ENCODE measurements at regions not wholly inside any gene's neighbourhood (a gene's known extent, or its start where the extent isn't known, plus 50 kb on each side); places are given as distances from the start of the nearest gene placed in this dataset.

DNA sequence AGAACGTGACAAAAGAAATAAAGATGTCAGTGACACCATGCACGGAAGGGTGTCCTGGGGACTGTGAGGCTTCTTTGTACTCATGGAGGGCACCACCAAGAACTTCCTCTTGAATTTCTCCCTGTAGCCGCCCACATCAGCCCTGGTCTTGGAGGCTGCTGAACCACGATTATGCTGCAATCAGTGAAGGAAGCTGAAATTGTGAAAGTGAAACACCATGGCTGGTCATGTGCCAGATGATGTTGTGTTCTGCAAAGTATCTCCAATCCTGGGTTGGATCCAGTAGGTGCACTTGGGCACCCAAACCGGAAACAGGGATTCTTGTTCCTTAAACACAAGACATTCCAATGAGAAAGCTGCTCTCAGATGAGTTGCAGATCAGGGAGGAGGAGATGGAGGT is 104.4 kb upstream of the GOLGA6L6 start:
- Histone ChIP-seq H2AK9ac (replicated peaks; ENCODE audit: low read depth, low read length, poor library complexity) (no peak overlapping the region), H3K14ac (replicated peaks; ENCODE audit: low read depth, low read length) (no peak overlapping the region), H4K5ac (ENCODE audit: low read depth, low read length) (no peak overlapping the region), H3K27ac (ENCODE audit: insufficient read depth, low read length) (no peak overlapping the region), H3K79me1 (ENCODE audit: low read depth in 1 of 2, low read length in 2 of 2) (no peaks in the 10 kb centered on the region), H4K91ac (ENCODE audit: insufficient read depth, low read depth, low read length) (no peak overlapping the region), H3K27me3 (ENCODE audit: control insufficient read depth, insufficient read depth, low read length) (no peaks in the 10 kb centered on the region), H3K4me2 (ENCODE audit: low read depth, low read length) (no peak overlapping the region), H3K4me3 (ENCODE audit: insufficient read depth, low read depth, low read length) (no peak overlapping the region), H4K8ac (ENCODE audit: low read depth in 2 of 2, low read length in 2 of 2) (no peak overlapping the region), H2AFZ (replicated peaks; ENCODE audit: low read length, poor library complexity) (no peak overlapping the region), H3K4me1 (ENCODE audit: control insufficient read depth, insufficient read depth, low read length) (no peaks in the 10 kb centered on the region), H2AK5ac (ENCODE audit: low read depth, low read length) (no peak overlapping the region), H3K4ac (ENCODE audit: low read depth, low read length) (no peak overlapping the region), H3K56ac (ENCODE audit: extremely low read depth, insufficient read depth, low read length) (no peak overlapping the region), H3K9ac (ENCODE audit: low read depth, low read length) (no peak overlapping the region), H2BK120ac (ENCODE audit: low read depth, low read length) (no peak overlapping the region), H2BK15ac (ENCODE audit: low read depth, low read length) (no peak overlapping the region), H3K9me1 (ENCODE audit: insufficient read depth, low read length) (no peaks in the 10 kb centered on the region), H3K9me3 (ENCODE audit: control insufficient read depth, insufficient read depth, low read length) (peaks cover 23% of the 10 kb centered on the region), H3K36me3 (ENCODE audit: control insufficient read depth, insufficient read depth, low read length) (no peaks in the 10 kb centered on the region), H3K18ac (ENCODE audit: low read depth, low read length) (no peak overlapping the region), H2BK20ac (ENCODE audit: low read depth, low read length) (no peak overlapping the region), H3K23ac (ENCODE audit: low read depth, low read length) (no peak overlapping the region), H2BK5ac (ENCODE audit: low read depth, low read length, poor library complexity, severe bottlenecking) (no peak overlapping the region), H4K20me1 (ENCODE audit: insufficient read depth, low read length) (no peaks in the 10 kb centered on the region)
- intact Hi-C loops (cut with micrococcal nuclease), result loop anchor here (1.0 kb wide), 1 partner anchor 22 kb away; no protein-coding TSS in a partner anchor
- ATAC-seq (ENCODE audit: low read depth) (no peak), DNase-seq (no peak)
- dilution Hi-C loops (cut with HindIII; ENCODE audit: low sequenced_read_pairs, unreplicated experiment), result no loop called here
- no TSS peak for BruUV-seq (replicated peaks)
- 38% methylated on average over 2 of the region's 5 CpGs; no CpG with 5 or more reads in 1 of the 2 experiments for WGBS, 2 experiments (ENCODE audit: extremely low coverage in 2 of 2, insufficient read length in 1 of 2)
- no peak for TF ChIP-seq MAFK (IDR thresholded peaks at IDR 0.05; ENCODE audit: low read depth, low read length)
- POLR2A ChIA-PET (ENCODE audit: unreplicated experiment), result no interaction called here
- CTCF ChIA-PET, result no interaction called here
- in situ Hi-C loops (cut with MboI; ENCODE audit: low sequenced_read_pairs), result no loop called here
